ENCODE measurements at regions not wholly inside any gene's neighbourhood (a gene's known extent, or its start where the extent isn't known, plus 50 kb on each side); places are given as distances from the start of the nearest gene placed in this dataset.

GRCh38 chr7:16975712-16976111 is 93.9 kb upstream of the AGR3 start:
- no peak overlapping the region for H3K27ac ChIP-seq
- no peaks in the 10 kb centered on the region for H3K36me3 ChIP-seq
- no peak for DNase-seq (ENCODE audit: low spot score in 2 of 2)

GRCh38 chr7:16978358-16979244 is 96.8 kb upstream of the AGR3 start:
- 14% methylated on average over 1 of the region's 1 CpG for WGBS, 2 donors
- Histone ChIP-seq H3K27ac (peak overlapping the region in 2 of 4 donors; percentile 34 to 68), H3K4me1 (peaks cover 0 to 44% (median 17%) of the 10 kb centered on the region in 4 donors), H3K4me3 (no peak overlapping the region), H3K9me3 (no peaks in the 10 kb centered on the region), H3K27me3 (no peaks in the 10 kb centered on the region), H3K36me3 (no peaks in the 10 kb centered on the region)
- TF ChIP-seq EP300 (IDR thresholded peaks at IDR 0.05) (no peak), POLR2A (IDR thresholded peaks at IDR 0.05) (no peak), CTCF (IDR thresholded peaks at IDR 0.05) (no peak)
- no peak for DNase-seq (ENCODE audit: low spot score in 2 of 2)

More at GRCh38 chr7:16975712-16976111, 93.9 kb upstream of the AGR3 start:
- H3K4me1 ChIP-seq, result peaks cover 0 to 28% (median 11%) of the 10 kb centered on the region in 4 donors
- no peak for TF ChIP-seq EP300 (IDR thresholded peaks at IDR 0.05)
- H3K27me3 ChIP-seq, result no peaks in the 10 kb centered on the region
- no peaks in the 10 kb centered on the region for H3K9me3 ChIP-seq
- WGBS, 2 donors, result 35 to 72% methylated on average over 1 of the region's 1 CpG
- no peak overlapping the region for H3K4me3 ChIP-seq

- WGBS, 2 donors, result 94% methylated on average over 4 of the region's 4 CpGs
- H3K4me1 ChIP-seq, result peaks cover 0 to 53% (median 17%) of the 10 kb centered on the region in 4 donors
- no peak for DNase-seq (ENCODE audit: low spot score in 2 of 2)
- TF ChIP-seq EP300 (IDR thresholded peaks at IDR 0.05) (no peak), POLR2A (IDR thresholded peaks at IDR 0.05) (no peak), CTCF (IDR thresholded peaks at IDR 0.05) (no peak)
- H3K4me3 ChIP-seq, result no peak overlapping the region
- no peaks in the 10 kb centered on the region for H3K9me3 ChIP-seq
- H3K36me3 ChIP-seq, result no peaks in the 10 kb centered on the region
- no peak overlapping the region for H3K27ac ChIP-seq
- no peaks in the 10 kb centered on the region for H3K27me3 ChIP-seq
These were observed 98.8 kb upstream of the AGR3 start for GRCh38 chr7:16980539-16980938.

- DNase-seq (ENCODE audit: low spot score in 2 of 2), result no peak
- Histone ChIP-seq H3K4me3 (no peak overlapping the region), H3K9me3 (no peaks in the 10 kb centered on the region), H3K4me1 (peaks cover 0 to 45% (median 17%) of the 10 kb centered on the region in 4 donors), H3K36me3 (no peaks in the 10 kb centered on the region), H3K27me3 (no peaks in the 10 kb centered on the region), H3K27ac (peak overlapping the region in 2 of 4 donors; percentile 62 to 74)
- 11 to 18% methylated on average over 3 of the region's 3 CpGs for WGBS, 2 donors
- TF ChIP-seq EP300 (IDR thresholded peaks at IDR 0.05) (peak in 1 of 2 donors; percentile 31), CTCF (IDR thresholded peaks at IDR 0.05) (peak; percentile 79 to 91 (median 83)), POLR2A (IDR thresholded peaks at IDR 0.05) (no peak)
These were observed 101.0 kb upstream of the AGR3 start for GRCh38 chr7:16982640-16983350.

GRCh38 chr7:16984375-16984774 is 102.6 kb upstream of the AGR3 start:
- TF ChIP-seq POLR2A (IDR thresholded peaks at IDR 0.05), result no peak
- no peak for TF ChIP-seq EP300 (IDR thresholded peaks at IDR 0.05)
- TF ChIP-seq CTCF (IDR thresholded peaks at IDR 0.05), result no peak
- no peaks in the 10 kb centered on the region for H3K9me3 ChIP-seq
- peaks cover 0 to 45% (median 10%) of the 10 kb centered on the region in 4 donors for H3K4me1 ChIP-seq
- H3K27me3 ChIP-seq, result no peaks in the 10 kb centered on the region
- peak overlapping the region in 2 of 4 donors; percentile 46 to 62 for H3K27ac ChIP-seq
- no peak overlapping the region for H3K4me3 ChIP-seq
- no peaks in the 10 kb centered on the region for H3K36me3 ChIP-seq
- DNase-seq (ENCODE audit: low spot score in 2 of 2), result no peak
- 62 to 70% methylated on average over 2 of the region's 2 CpGs for WGBS, 2 donors

All from tibial nerve (tissue), 4 donors.